ENCODE measurements at regions not wholly inside any gene's neighbourhood (a gene's known extent, or its start where the extent isn't known, plus 50 kb on each side); places are given as distances from the start of the nearest gene placed in this dataset.

GRCh38 chr2:220980966-220981675, 591.0 kb downstream of the EPHA4 start:
- no peak overlapping the region for H2BK12ac ChIP-seq (ENCODE audit: insufficient read length, low read depth, low read length)
- H3K79me2 ChIP-seq (ENCODE audit: insufficient read depth, low read length): no peaks in the 10 kb centered on the region
- H3K9me3 Mint-ChIP-seq: peaks cover 3 to 5% of the 10 kb centered on the region in 2 experiments; a peak in 4 of 5 replicates
- no peaks in the 10 kb centered on the region for H3K23me2 ChIP-seq (ENCODE audit: insufficient read length, low read depth, low read length, poor library complexity, severe bottlenecking)
- no peaks in the 10 kb centered on the region for H3K79me1 ChIP-seq (ENCODE audit: insufficient read depth, low read depth, low read length, poor library complexity, severe bottlenecking)
- H2AK5ac ChIP-seq (ENCODE audit: insufficient read length, low read length): no peak overlapping the region
- H3K4me1 ChIP-seq (ENCODE audit: insufficient read depth, low read length): peaks cover 3% of the 10 kb centered on the region; the same call in 1 of the 2 replicates
- no peak for DNase-seq
- no peak overlapping the region for H3K4me2 ChIP-seq (ENCODE audit: insufficient read depth, insufficient read length, low read length)
- H3K9me3 ChIP-seq (ENCODE audit: control insufficient read depth, low read depth, low read length): no peaks in the 10 kb centered on the region
- H4K8ac ChIP-seq (replicated peaks; ENCODE audit: insufficient read length, low read depth, low read length): no peak overlapping the region
- TF ChIP-seq CTCF (conservative IDR thresholded peaks at IDR 0.05): no peak
- H4K91ac ChIP-seq (ENCODE audit: insufficient read length, low read depth, low read length): no peak overlapping the region
- H3K18ac ChIP-seq (ENCODE audit: insufficient read length, low read depth, low read length): no peak overlapping the region
- H3K14ac ChIP-seq (ENCODE audit: insufficient read depth, low read length): no peak overlapping the region
- H3K36me3 Mint-ChIP-seq (ENCODE audit: insufficient read depth in 1 of 3, low read depth in 3 of 3): peaks cover 0 to 5% (median 4%) of the 10 kb centered on the region in 3 experiments; a peak in 3 of 7 replicates
- H2BK120ac ChIP-seq (ENCODE audit: low read depth, low read length, poor library complexity, severe bottlenecking): no peak overlapping the region
- no peak overlapping the region for H2AFZ ChIP-seq (ENCODE audit: low read length)
- peaks cover 13 to 20% of the 10 kb centered on the region in 2 experiments for H3K4me1 Mint-ChIP-seq
- no CpG with 5 or more reads among the region's 4 CpGs for WGBS (ENCODE audit: extremely low coverage, insufficient read length, low lambda C conversion rate)
- H3K27ac Mint-ChIP-seq: no peak overlapping the region
- no peak overlapping the region for H3K4ac ChIP-seq (ENCODE audit: low read depth, low read length)
- H4K5ac ChIP-seq (ENCODE audit: insufficient read length, low read depth, low read length): no peak overlapping the region
- no peak overlapping the region for H3T11ph ChIP-seq (ENCODE audit: low read length)
- H4K20me1 ChIP-seq (ENCODE audit: control insufficient read depth, insufficient read depth, insufficient read length): no peaks in the 10 kb centered on the region
- no peak overlapping the region for H3K27ac ChIP-seq (ENCODE audit: insufficient read length, low read depth, low read length)
- no peaks in the 10 kb centered on the region for H3K27me3 ChIP-seq (ENCODE audit: insufficient read depth, low read length)
- no peak overlapping the region for H3K9ac ChIP-seq (ENCODE audit: extremely low read depth, insufficient read length, low read length)
- H2BK5ac ChIP-seq (ENCODE audit: insufficient read length, low read length): no peak overlapping the region
- H2BK15ac ChIP-seq (ENCODE audit: low read depth, low read length): no peak overlapping the region
- no peak overlapping the region for H3K56ac ChIP-seq (ENCODE audit: insufficient read length, low read depth, low read length)
- no peak overlapping the region for H2BK20ac ChIP-seq (ENCODE audit: low read depth, low read length, poor library complexity, severe bottlenecking)
- H3K23ac ChIP-seq (ENCODE audit: insufficient read length, low read depth, low read length): no peak overlapping the region
- no peak overlapping the region for H3K4me3 Mint-ChIP-seq
- H3K27me3 Mint-ChIP-seq (ENCODE audit: low read depth): no peaks in the 10 kb centered on the region
